Activated naive CD8-positive, alpha-beta T cell treated with anti-CD3 and anti-CD28 coated beads, Interleukin-2, amount 10 ng/mL, durations not matched to agents 7 days and 5 days (primary cell): ENCODE measurements at regions not wholly inside any gene's neighbourhood (a gene's known extent, or its start where the extent isn't known, plus 50 kb on each side); places are given as distances from the start of the nearest gene placed in this dataset.

ENCODE experiments used
- ATAC-seq: fragments of 150-1000 bp; cut with Tn5 transposase; one replicate; pipeline ENCODE4 v1.10.0; 2021; ENCODE audit warnings: low read depth, moderate library complexity
- POLR2A ChIA-PET: fragments of 350-600 bp; sonication (Branson Sonifier 250); formaldehyde crosslinking; loops from one replicate; lab custom pipeline; 2021; ENCODE audit warnings: antibody characterized with exemption; lab: Charles Lee
- DNase-seq: peaks from one replicate; pipeline ENCODE4 v3.0.0; 2021
- H3K27ac Mint-ChIP-seq: one replicate; pipeline ENCODE4 v1.8.0; 2022; ENCODE audit warnings: mild to moderate bottlenecking, mixed read lengths
- H3K27me3 Mint-ChIP-seq: one replicate; pipeline ENCODE4 v1.8.0; 2022; ENCODE audit warnings: mild to moderate bottlenecking, moderate library complexity, mixed read lengths
- H3K36me3 Mint-ChIP-seq: one replicate; pipeline ENCODE4 v1.8.0; 2021; ENCODE audit warnings: mild to moderate bottlenecking, mixed read lengths
- H3K4me1 Mint-ChIP-seq: one replicate; pipeline ENCODE4 v1.8.0; 2021; ENCODE audit warnings: mixed read lengths
- H3K4me3 Mint-ChIP-seq: one replicate; pipeline ENCODE4 v1.8.0; 2022; ENCODE audit warnings: mild to moderate bottlenecking, moderate library complexity, mixed read lengths
- H3K9me3 Mint-ChIP-seq: one replicate; pipeline ENCODE4 v1.8.0; 2021; ENCODE audit warnings: mixed read lengths

- no peaks in the 10 kb centered on the region for H3K9me3 Mint-ChIP-seq
- H3K27ac Mint-ChIP-seq, result no peak overlapping the region
- no peaks in the 10 kb centered on the region for H3K4me1 Mint-ChIP-seq
- no peak overlapping the region for H3K4me3 Mint-ChIP-seq
- POLR2A ChIA-PET, result no interaction called here
- ATAC-seq (no peak), DNase-seq (no peak)
- H3K36me3 Mint-ChIP-seq, result no peaks in the 10 kb centered on the region
- H3K27me3 Mint-ChIP-seq, result peaks cover 8% of the 10 kb centered on the region
Measured at GRCh38 chr6:20038410-20039204, 173.7 kb downstream of the MBOAT1 start.

- POLR2A ChIA-PET, result no interaction called here
- H3K9me3 Mint-ChIP-seq, result no peaks in the 10 kb centered on the region
- no peak for DNase-seq
Measured at GRCh38 chr6:20044883-20045282, 167.4 kb downstream of the MBOAT1 start.

More at GRCh38 chr6:20044883-20045282, 167.4 kb downstream of the MBOAT1 start:
- H3K36me3 Mint-ChIP-seq, result no peaks in the 10 kb centered on the region
- H3K4me3 Mint-ChIP-seq, result no peak overlapping the region
- H3K4me1 Mint-ChIP-seq, result no peaks in the 10 kb centered on the region
- no peak overlapping the region for H3K27ac Mint-ChIP-seq
- H3K27me3 Mint-ChIP-seq, result peaks cover 7% of the 10 kb centered on the region
- no peak for ATAC-seq
